Dendritic cell treated with granulocyte-macrophage colony-stimulating factor and Interleukin-4, amounts not matched to agents 40 ng/mL and 50 ng/mL, for 4 days (primary cell): ENCODE measurements at regions not wholly inside any gene's neighbourhood (a gene's known extent, or its start where the extent isn't known, plus 50 kb on each side); places are given as distances from the start of the nearest gene placed in this dataset.

Experiments
- H3K27ac Mint-ChIP-seq: one replicate; pipeline ENCODE4 v1.8.0; 2022; ENCODE audit warnings: mild to moderate bottlenecking, mixed read lengths
- H3K27me3 Mint-ChIP-seq: one replicate; pipeline ENCODE4 v1.8.0; 2022; ENCODE audit warnings: mild to moderate bottlenecking, mixed read lengths
- H3K36me3 Mint-ChIP-seq: one replicate; pipeline ENCODE4 v1.8.0; 2022; ENCODE audit warnings: low read depth, mixed read lengths
- H3K4me1 Mint-ChIP-seq: one replicate; pipeline ENCODE4 v1.8.0; 2022; ENCODE audit warnings: low read depth, mixed read lengths
- H3K4me3 Mint-ChIP-seq: one replicate; pipeline ENCODE4 v1.8.0; 2022; ENCODE audit warnings: mild to moderate bottlenecking, moderate library complexity, mixed read lengths
- H3K9me3 Mint-ChIP-seq: one replicate; pipeline ENCODE4 v1.8.0; 2022; ENCODE audit warnings: mixed read lengths
- intact Hi-C: fragments of 100-400 bp; cut with micrococcal nuclease; formaldehyde crosslinking; loops from one replicate; pipeline ENCODE4 v1.15.0; 2022

GRCh38 chr14:36396798-36397197, 76.4 kb upstream of the MBIP start:
- intact Hi-C loops = no loop called here
- no peaks in the 10 kb centered on the region for H3K9me3 Mint-ChIP-seq
- no peaks in the 10 kb centered on the region for H3K4me1 Mint-ChIP-seq
- H3K27ac Mint-ChIP-seq = no peak overlapping the region
- H3K36me3 Mint-ChIP-seq = no peaks in the 10 kb centered on the region
- no peaks in the 10 kb centered on the region for H3K27me3 Mint-ChIP-seq
- no peak overlapping the region for H3K4me3 Mint-ChIP-seq

GRCh38 chr14:36394593-36394992, 74.2 kb upstream of the MBIP start:
- intact Hi-C loops = no loop called here
- no peaks in the 10 kb centered on the region for H3K4me1 Mint-ChIP-seq
- no peak overlapping the region for H3K27ac Mint-ChIP-seq
- H3K9me3 Mint-ChIP-seq = no peaks in the 10 kb centered on the region
- H3K4me3 Mint-ChIP-seq = no peak overlapping the region
- no peaks in the 10 kb centered on the region for H3K36me3 Mint-ChIP-seq
- H3K27me3 Mint-ChIP-seq = peaks cover 5% of the 10 kb centered on the region

- intact Hi-C loops = no loop called here
- no peak overlapping the region for H3K27ac Mint-ChIP-seq
- no peaks in the 10 kb centered on the region for H3K4me1 Mint-ChIP-seq
- H3K36me3 Mint-ChIP-seq = no peaks in the 10 kb centered on the region
- peaks cover 5% of the 10 kb centered on the region for H3K27me3 Mint-ChIP-seq
- no peak overlapping the region for H3K4me3 Mint-ChIP-seq
- H3K9me3 Mint-ChIP-seq = no peaks in the 10 kb centered on the region
Observed at GRCh38 chr14:36390718-36391117, 70.3 kb upstream of the MBIP start.

GRCh38 chr14:36383767-36384431, 63.5 kb upstream of the MBIP start:
- no peaks in the 10 kb centered on the region for H3K9me3 Mint-ChIP-seq
- no peak overlapping the region for H3K27ac Mint-ChIP-seq
- no peaks in the 10 kb centered on the region for H3K36me3 Mint-ChIP-seq
- H3K4me1 Mint-ChIP-seq = no peaks in the 10 kb centered on the region
- intact Hi-C loops = no loop called here
- no peaks in the 10 kb centered on the region for H3K27me3 Mint-ChIP-seq
- H3K4me3 Mint-ChIP-seq = no peak overlapping the region

- intact Hi-C loops = loop anchor here (1.0 kb wide), 2 partner anchors 54 to 166 kb away; partner anchors contain the start of gene MBIP
Observed at GRCh38 chr14:36373982-36374673, 53.7 kb upstream of the MBIP start.

More at GRCh38 chr14:36373982-36374673, 53.7 kb upstream of the MBIP start:
- no peaks in the 10 kb centered on the region for H3K9me3 Mint-ChIP-seq
- no peak overlapping the region for H3K27ac Mint-ChIP-seq
- no peak overlapping the region for H3K4me3 Mint-ChIP-seq
- H3K36me3 Mint-ChIP-seq = no peaks in the 10 kb centered on the region
- H3K4me1 Mint-ChIP-seq = no peaks in the 10 kb centered on the region
- peaks cover 18% of the 10 kb centered on the region for H3K27me3 Mint-ChIP-seq
